ENCODE measurements at regions not wholly inside any gene's neighbourhood (a gene's known extent, or its start where the extent isn't known, plus 50 kb on each side); places are given as distances from the start of the nearest gene placed in this dataset.

DNA sequence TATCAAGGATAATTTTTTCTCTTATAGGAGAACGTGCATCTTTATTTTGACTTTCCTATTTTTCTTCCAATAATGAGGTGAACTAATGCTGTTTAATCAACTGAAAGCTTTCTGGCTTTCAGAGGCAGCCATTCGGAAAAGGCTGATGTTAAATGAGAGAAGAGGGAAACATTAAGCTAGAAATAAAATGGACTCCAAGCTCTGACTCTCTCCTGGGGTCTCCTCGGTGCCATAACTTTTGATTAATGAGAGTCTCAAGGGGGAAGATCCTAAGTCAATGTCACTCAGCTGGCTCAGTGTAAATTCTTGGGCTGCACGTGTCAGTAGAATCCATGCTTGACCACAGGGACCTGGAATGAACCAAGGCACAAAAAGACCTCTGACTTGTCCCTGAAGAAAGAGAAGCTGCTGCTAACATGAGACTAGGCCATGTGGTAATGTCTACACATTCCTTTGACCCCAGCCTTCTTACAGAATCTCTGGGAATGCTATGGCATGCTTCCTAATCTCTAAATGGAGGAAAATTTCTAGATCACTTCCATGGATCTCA, 152.2 kb upstream of the RFC3 start:
- no peaks in the 10 kb centered on the region for H3K23me2 ChIP-seq (ENCODE audit: insufficient read length, low read depth, low read length, poor library complexity, severe bottlenecking)
- WGBS (ENCODE audit: extremely low coverage, insufficient read length, low lambda C conversion rate) = no CpG with 5 or more reads among the region's 4 CpGs
- H3K23ac ChIP-seq (ENCODE audit: insufficient read length, low read depth, low read length) = no peak overlapping the region
- H4K91ac ChIP-seq (ENCODE audit: insufficient read length, low read depth, low read length) = no peak overlapping the region
- H3K27me3 Mint-ChIP-seq (ENCODE audit: low read depth) = no peaks in the 10 kb centered on the region; the same call in 1 of the 2 replicates
- peaks cover 2 to 9% (median 2%) of the 10 kb centered on the region in 3 experiments; a peak in 3 of 7 replicates for H3K36me3 Mint-ChIP-seq (ENCODE audit: insufficient read depth in 1 of 3, low read depth in 3 of 3)
- peaks cover 0 to 4% of the 10 kb centered on the region in 2 experiments; a peak in 2 of 5 replicates for H3K9me3 Mint-ChIP-seq
- H4K20me1 ChIP-seq (ENCODE audit: control insufficient read depth, insufficient read depth, insufficient read length) = no peaks in the 10 kb centered on the region
- H3K27me3 ChIP-seq (ENCODE audit: insufficient read depth, low read length) = no peaks in the 10 kb centered on the region
- no peak overlapping the region for H3K56ac ChIP-seq (ENCODE audit: insufficient read length, low read depth, low read length)
- H2AK5ac ChIP-seq (ENCODE audit: insufficient read length, low read length) = no peak overlapping the region
- no peak overlapping the region for H3K4me3 Mint-ChIP-seq
- no peak overlapping the region for H3K27ac ChIP-seq (ENCODE audit: insufficient read length, low read depth, low read length)
- H3K4me1 Mint-ChIP-seq = peaks cover 0 to 5% of the 10 kb centered on the region in 2 experiments; a peak in 1 of 4 replicates
- H2BK20ac ChIP-seq (ENCODE audit: low read depth, low read length, poor library complexity, severe bottlenecking) = no peak overlapping the region
- no peak overlapping the region for H4K5ac ChIP-seq (ENCODE audit: insufficient read length, low read depth, low read length)
- H3K79me1 ChIP-seq (ENCODE audit: insufficient read depth, low read depth, low read length, poor library complexity, severe bottlenecking) = no peaks in the 10 kb centered on the region
- H3K4ac ChIP-seq (ENCODE audit: low read depth, low read length) = no peak overlapping the region
- H2AFZ ChIP-seq (ENCODE audit: low read length) = no peak overlapping the region
- no peak overlapping the region for H2BK12ac ChIP-seq (ENCODE audit: insufficient read length, low read depth, low read length)
- no peak overlapping the region; the same call in 1 of the 2 replicates for H2BK15ac ChIP-seq (ENCODE audit: low read depth, low read length)
- H4K8ac ChIP-seq (replicated peaks; ENCODE audit: insufficient read length, low read depth, low read length) = no peak overlapping the region
- no peak overlapping the region for H2BK5ac ChIP-seq (ENCODE audit: insufficient read length, low read length)
- no peak overlapping the region for H3T11ph ChIP-seq (ENCODE audit: low read length)
- H3K4me2 ChIP-seq (ENCODE audit: insufficient read depth, insufficient read length, low read length) = no peak overlapping the region
- no peak for DNase-seq
- no peak overlapping the region for H2BK120ac ChIP-seq (ENCODE audit: low read depth, low read length, poor library complexity, severe bottlenecking)
- no peaks in the 10 kb centered on the region for H3K9me3 ChIP-seq (ENCODE audit: control insufficient read depth, low read depth, low read length)
- H3K79me2 ChIP-seq (ENCODE audit: insufficient read depth, low read length) = no peaks in the 10 kb centered on the region
- no peak overlapping the region for H3K18ac ChIP-seq (ENCODE audit: insufficient read length, low read depth, low read length)
- H3K14ac ChIP-seq (ENCODE audit: insufficient read depth, low read length) = no peak overlapping the region
- no peaks in the 10 kb centered on the region for H3K4me1 ChIP-seq (ENCODE audit: insufficient read depth, low read length)
- TF ChIP-seq CTCF (conservative IDR thresholded peaks at IDR 0.05) = no peak
- H3K9ac ChIP-seq (ENCODE audit: extremely low read depth, insufficient read length, low read length) = no peak overlapping the region
- H3K27ac Mint-ChIP-seq = no peak overlapping the region
